Mesenchymal stem cell (in vitro differentiated cells and primary cell): ENCODE measurements at regions not wholly inside any gene's neighbourhood (a gene's known extent, or its start where the extent isn't known, plus 50 kb on each side); places are given as distances from the start of the nearest gene placed in this dataset.

Experiments
- DNase-seq: peaks from one replicate; pipeline ENCODE4 v3.0.0-alpha.2; 2013
- H2AFZ ChIP-seq: one replicate; pipeline ENCODE4 v1.6.1; 2013; ENCODE audit warnings: low read depth, mild to moderate bottlenecking, control low read depth, inconsistent platforms, low read length, moderate library complexity
- H2AK5ac ChIP-seq: 2 replicates; pipeline ENCODE4 v1.6.1; 2013; ENCODE audit warnings: low read length, moderate library complexity, mild to moderate bottlenecking, inconsistent platforms; ENCODE audit not compliant: severe bottlenecking
- H2BK120ac ChIP-seq: one replicate; pipeline ENCODE4 v1.6.1; 2013; ENCODE audit warnings: low read depth, mild to moderate bottlenecking, inconsistent platforms, low read length, moderate library complexity
- H2BK12ac ChIP-seq, 2 experiments: one replicate each; pipeline ENCODE4 v1.6.1; 2013; ENCODE audit warnings: inconsistent platforms in 2 of 2, low read length in 2 of 2, mild to moderate bottlenecking in 2 of 2, moderate library complexity in 2 of 2, control low read depth in 1 of 2
- H2BK15ac ChIP-seq: one replicate; pipeline ENCODE4 v1.6.1; 2013; ENCODE audit warnings: mild to moderate bottlenecking, low read depth, inconsistent platforms; ENCODE audit not compliant: poor library complexity, severe bottlenecking
- H2BK5ac ChIP-seq: 2 replicates; pipeline ENCODE4 v1.6.1; 2013; ENCODE audit warnings: low read depth, mild to moderate bottlenecking, low read length, control low read depth, inconsistent platforms; ENCODE audit not compliant: poor library complexity, severe bottlenecking
- H3K14ac ChIP-seq, 2 experiments: one replicate each; pipeline ENCODE4 v1.6.1; 2013; ENCODE audit warnings: inconsistent platforms in 2 of 2, low read length in 2 of 2, control low read depth in 1 of 2, mild to moderate bottlenecking in 1 of 2, moderate library complexity in 1 of 2
- H3K18ac ChIP-seq, 2 experiments: one replicate each; pipeline ENCODE4 v1.6.1; 2013; ENCODE audit warnings: inconsistent platforms in 2 of 2, low read length in 2 of 2, control low read depth in 1 of 2, low read depth in 1 of 2, mild to moderate bottlenecking in 1 of 2
- H3K23ac ChIP-seq, 2 experiments: one replicate each; pipeline ENCODE4 v1.6.1; 2013; ENCODE audit warnings: inconsistent platforms in 2 of 2, low read length in 2 of 2, mild to moderate bottlenecking in 2 of 2, moderate library complexity in 2 of 2, control low read depth in 1 of 2
- H3K27ac ChIP-seq: 2 replicates; pipeline ENCODE4 v1.5.1; 2013; ENCODE audit warnings: mild to moderate bottlenecking, moderate library complexity, low read length, control low read depth, inconsistent platforms; ENCODE audit not compliant: poor library complexity, severe bottlenecking
- H3K27me3 ChIP-seq, 2 experiments: 2 replicates each; pipeline versions ENCODE4 v1.6.1 to v1.7.0; 2013; ENCODE audit warnings: low read length in 2 of 2, mild to moderate bottlenecking in 2 of 2, moderate library complexity in 2 of 2, control low read depth in 1 of 2, inconsistent platforms in 1 of 2; ENCODE audit not compliant: control insufficient read depth in 1 of 2, insufficient read depth in 1 of 2
- H3K36me3 ChIP-seq, 2 experiments: 2 replicates each; pipeline versions ENCODE4 v1.6.1 to v1.7.0; 2013; ENCODE audit warnings: low read length in 2 of 2, control low read depth in 1 of 2, inconsistent platforms in 1 of 2, low read depth in 1 of 2, mild to moderate bottlenecking in 1 of 2; ENCODE audit not compliant: insufficient read depth in 2 of 2, control insufficient read depth in 1 of 2
- H3K4ac ChIP-seq, 2 experiments: one replicate each; pipeline ENCODE4 v1.6.1; 2013; ENCODE audit warnings: inconsistent platforms in 2 of 2, low read length in 2 of 2, mild to moderate bottlenecking in 2 of 2, moderate library complexity in 2 of 2, control low read depth in 1 of 2, low read depth in 1 of 2
- H3K4me1 ChIP-seq: 2 replicates; pipeline ENCODE4 v1.6.1; 2013; ENCODE audit warnings: low read depth, low read length, control low read depth; ENCODE audit not compliant: control insufficient read depth, insufficient read depth
- H3K4me2 ChIP-seq: 2 replicates; pipeline ENCODE4 v1.6.1; 2013; ENCODE audit warnings: low read length, mild to moderate bottlenecking, inconsistent platforms; ENCODE audit not compliant: poor library complexity, severe bottlenecking
- H3K4me3 ChIP-seq, 2 experiments: 2 replicates each; pipeline versions ENCODE4 v1.5.1 to v1.7.0; 2013; ENCODE audit warnings: low read length in 2 of 2, mild to moderate bottlenecking in 2 of 2, control low read depth in 1 of 2, low read depth in 1 of 2; ENCODE audit not compliant: insufficient read depth in 1 of 2
- H3K79me1 ChIP-seq: replicated peaks from 2 replicates; pipeline ENCODE4 v1.6.1; 2013; ENCODE audit warnings: mild to moderate bottlenecking, control low read depth, low read length, inconsistent platforms; ENCODE audit not compliant: poor library complexity, severe bottlenecking
- H3K9ac ChIP-seq: 2 replicates; pipeline ENCODE4 v1.7.0; 2013; ENCODE audit warnings: mild to moderate bottlenecking, low read length, moderate library complexity
- H3K9me3 ChIP-seq: 2 replicates; pipeline ENCODE4 v1.7.0; 2013; ENCODE audit warnings: mild to moderate bottlenecking, low read length; ENCODE audit not compliant: control insufficient read depth
- H4K8ac ChIP-seq: one replicate; pipeline ENCODE4 v1.6.1; 2013; ENCODE audit warnings: inconsistent platforms, mild to moderate bottlenecking, low read length, moderate library complexity
- H4K91ac ChIP-seq: one replicate; pipeline ENCODE4 v1.6.1; 2013; ENCODE audit warnings: mild to moderate bottlenecking, low read length, inconsistent platforms
- WGBS: methylation state at CpG from one replicate; pipeline ENCODE4 v1.1.7; 2013; ENCODE audit warnings: mixed read lengths; 5-methylcytosine and 5-hydroxymethylcytosine counted together

DNA sequence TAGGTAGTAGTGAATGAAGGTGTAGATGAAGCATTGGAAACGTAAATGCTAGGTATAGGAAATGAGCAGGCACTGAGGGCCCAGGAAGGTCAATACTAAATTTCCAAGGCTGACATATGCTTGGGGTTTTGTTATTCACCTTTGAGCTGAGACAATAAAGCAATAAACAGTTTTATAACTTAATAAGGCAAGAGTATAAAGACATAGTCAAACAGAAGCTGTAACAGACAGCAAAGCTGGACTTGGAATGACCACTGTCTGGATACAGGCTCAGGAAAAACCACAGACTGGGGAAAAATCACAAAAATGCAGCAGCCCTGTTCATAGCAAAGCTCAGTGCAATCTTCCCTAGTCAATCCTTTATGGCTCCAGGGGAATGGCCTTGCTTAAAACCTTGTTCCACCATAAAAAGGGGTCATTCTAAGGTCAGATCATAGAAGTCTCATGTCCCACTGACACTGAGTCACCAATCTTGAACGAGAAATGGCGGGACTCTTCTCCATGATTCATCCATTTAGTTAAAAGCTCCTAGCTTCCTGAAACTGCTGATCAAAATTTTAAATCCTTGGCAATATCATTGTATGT, 493.3 kb downstream of the CMPK2 start:
- no peak overlapping the region for H3K4me3 ChIP-seq
- no peak overlapping the region for H3K9ac ChIP-seq
- no peak overlapping the region for H2AK5ac ChIP-seq
- H3K4me1 ChIP-seq = no peaks in the 10 kb centered on the region
- no peak overlapping the region for H2BK15ac ChIP-seq
- H3K4me2 ChIP-seq = peak overlapping the region; percentile 40
- H4K8ac ChIP-seq = no peak overlapping the region
- no peak overlapping the region for H3K4ac ChIP-seq
- no peaks in the 10 kb centered on the region for H3K27me3 ChIP-seq
- peak overlapping the region; percentile 63 for H3K27ac ChIP-seq
- H3K23ac ChIP-seq = no peak overlapping the region
- no peak overlapping the region for H2BK12ac ChIP-seq
- H2BK120ac ChIP-seq = no peak overlapping the region
- no peak overlapping the region for H2AFZ ChIP-seq
- H3K9me3 ChIP-seq = peaks cover 10% of the 10 kb centered on the region
- no peak overlapping the region for H2BK5ac ChIP-seq
- WGBS = 26% methylated on average over 3 of the region's 3 CpGs
- DNase-seq = peak; percentile 86
- no peaks in the 10 kb centered on the region for H3K36me3 ChIP-seq
- no peak overlapping the region for H3K18ac ChIP-seq
- no peak overlapping the region for H3K14ac ChIP-seq
- no peak overlapping the region for H4K91ac ChIP-seq
- no peaks in the 10 kb centered on the region for H3K79me1 ChIP-seq

DNA sequence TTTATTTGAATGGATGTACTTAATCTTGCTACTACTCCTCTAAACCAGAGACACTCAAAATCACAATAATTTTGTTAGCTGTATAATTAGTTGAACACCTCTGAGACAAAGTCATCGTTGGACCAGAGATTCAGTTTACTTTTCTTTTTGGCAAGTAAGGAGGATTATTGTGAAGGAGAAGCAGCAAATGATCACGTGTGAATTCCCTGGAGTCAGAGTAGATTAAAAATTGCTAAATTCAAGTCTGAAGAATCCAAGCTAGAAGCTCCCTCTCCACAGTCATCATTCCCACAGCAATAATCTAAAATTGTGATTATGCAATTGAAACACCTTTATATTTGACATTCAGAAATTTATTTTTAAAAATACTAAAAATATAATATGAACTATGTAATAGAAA, 484.4 kb downstream of the CMPK2 start:
- no peak for DNase-seq
- WGBS = no CpG with 5 or more reads among the region's 2 CpGs
- H2BK120ac ChIP-seq = no peak overlapping the region
- H3K27ac ChIP-seq = no peak overlapping the region
- no peak overlapping the region for H3K9ac ChIP-seq
- no peaks in the 10 kb centered on the region for H3K36me3 ChIP-seq
- no peak overlapping the region for H3K4me3 ChIP-seq
- no peak overlapping the region for H2BK15ac ChIP-seq
- no peak overlapping the region for H2BK5ac ChIP-seq
- no peak overlapping the region for H4K8ac ChIP-seq
- no peak overlapping the region for H3K14ac ChIP-seq
- H2AK5ac ChIP-seq = no peak overlapping the region
- H3K79me1 ChIP-seq = no peaks in the 10 kb centered on the region
- H3K27me3 ChIP-seq = no peaks in the 10 kb centered on the region
- no peak overlapping the region for H4K91ac ChIP-seq
- H3K23ac ChIP-seq = no peak overlapping the region
- H3K9me3 ChIP-seq = peaks cover 11% of the 10 kb centered on the region
- H2BK12ac ChIP-seq = no peak overlapping the region
- no peak overlapping the region for H3K4ac ChIP-seq
- no peak overlapping the region for H3K18ac ChIP-seq
- no peaks in the 10 kb centered on the region for H3K4me1 ChIP-seq
- no peak overlapping the region for H2AFZ ChIP-seq
- H3K4me2 ChIP-seq = no peak overlapping the region

DNA sequence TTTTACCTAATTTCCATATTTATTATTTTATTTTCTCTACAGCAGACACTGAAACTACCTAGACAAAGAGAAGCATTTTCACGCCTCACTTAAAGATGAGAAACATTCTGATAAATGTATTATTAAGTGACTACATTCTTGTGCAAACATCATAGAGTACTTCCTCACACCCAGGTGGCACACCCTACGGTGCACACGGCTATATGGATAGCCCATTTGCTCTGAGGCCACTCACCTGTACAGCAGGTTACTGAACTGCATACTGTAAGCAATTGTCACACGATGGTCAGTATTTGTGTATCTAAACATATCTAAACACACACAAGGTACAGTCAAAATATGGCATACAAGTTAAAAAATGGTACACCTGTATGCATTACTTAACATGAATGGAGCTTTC, 481.4 kb downstream of the CMPK2 start:
- no peak overlapping the region for H3K18ac ChIP-seq
- H2BK120ac ChIP-seq = no peak overlapping the region
- H3K4ac ChIP-seq = no peak overlapping the region
- no peak for DNase-seq
- H3K14ac ChIP-seq = no peak overlapping the region
- no peak overlapping the region for H3K4me2 ChIP-seq
- no peak overlapping the region for H3K27ac ChIP-seq
- H2BK5ac ChIP-seq = no peak overlapping the region
- no peak overlapping the region for H2BK12ac ChIP-seq
- H2BK15ac ChIP-seq = no peak overlapping the region
- H2AFZ ChIP-seq = no peak overlapping the region
- no peaks in the 10 kb centered on the region for H3K27me3 ChIP-seq
- no peak overlapping the region for H4K91ac ChIP-seq
- H3K4me1 ChIP-seq = no peaks in the 10 kb centered on the region
- H3K4me3 ChIP-seq = no peak overlapping the region
- no peak overlapping the region for H3K9ac ChIP-seq
- H3K79me1 ChIP-seq = no peaks in the 10 kb centered on the region
- H2AK5ac ChIP-seq = no peak overlapping the region
- no peak overlapping the region for H4K8ac ChIP-seq
- H3K36me3 ChIP-seq = no peaks in the 10 kb centered on the region
- WGBS = 90% methylated on average over 4 of the region's 4 CpGs
- no peak overlapping the region for H3K23ac ChIP-seq
- peaks cover 3% of the 10 kb centered on the region for H3K9me3 ChIP-seq

DNA sequence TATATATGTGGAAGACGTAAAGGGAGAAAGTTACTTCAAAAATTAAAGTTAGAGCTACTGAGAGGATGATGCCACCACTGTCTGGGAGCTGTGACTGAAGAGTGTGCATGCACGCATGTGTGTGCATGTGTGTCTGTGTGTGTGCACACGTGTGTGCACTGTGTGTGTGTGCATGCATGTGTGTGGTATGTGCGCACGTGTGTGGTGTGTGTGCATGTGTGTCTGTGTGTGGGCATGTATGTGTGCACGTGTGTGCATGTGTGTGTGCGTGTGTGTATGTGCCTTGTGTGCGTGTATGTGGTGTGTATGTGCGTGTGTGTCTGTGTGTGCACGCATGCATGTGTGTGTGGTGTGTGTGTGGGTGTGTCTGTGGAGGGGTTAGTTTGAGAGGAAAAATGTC, 473.4 kb downstream of the CMPK2 start:
- DNase-seq = no peak
- Histone ChIP-seq H3K4me1 (peaks cover 3% of the 10 kb centered on the region), H3K9ac (no peak overlapping the region), H3K14ac (no peak overlapping the region), H3K9me3 (no peaks in the 10 kb centered on the region), H4K91ac (peak overlapping the region; percentile 12), H3K4ac (no peak overlapping the region), H2AFZ (no peak overlapping the region), H4K8ac (no peak overlapping the region), H3K27ac (no peak overlapping the region), H3K27me3 (no peaks in the 10 kb centered on the region), H2BK12ac (no peak overlapping the region), H2BK15ac (no peak overlapping the region), H3K4me3 (no peak overlapping the region), H2AK5ac (no peak overlapping the region), H3K23ac (no peak overlapping the region), H2BK120ac (no peak overlapping the region), H3K18ac (no peak overlapping the region), H2BK5ac (no peak overlapping the region), H3K36me3 (no peaks in the 10 kb centered on the region), H3K79me1 (no peaks in the 10 kb centered on the region), H3K4me2 (no peak overlapping the region)
- WGBS = 91% methylated on average over 10 of the region's 10 CpGs
